H9 (cell line): ENCODE measurements at regions not wholly inside any gene's neighbourhood (a gene's known extent, or its start where the extent isn't known, plus 50 kb on each side); places are given as distances from the start of the nearest gene placed in this dataset.

Experiments
- DNase-seq: peaks from one replicate; pipeline ENCODE4 v3.0.0-alpha.2; 2017
- H2AFZ ChIP-seq: one replicate; pipeline ENCODE4 v1.6.1; 2013; ENCODE audit warnings: mild to moderate bottlenecking, low read length, control low read depth, moderate library complexity
- H2AK5ac ChIP-seq: 2 replicates; pipeline ENCODE4 v1.6.1; 2013; ENCODE audit warnings: low read length, control low read depth, mixed read lengths; ENCODE audit not compliant: insufficient read length
- H2BK120ac ChIP-seq: one replicate; pipeline ENCODE4 v1.6.1; 2013; ENCODE audit warnings: low read depth, mild to moderate bottlenecking, low read length, control low read depth, inconsistent platforms; ENCODE audit not compliant: poor library complexity, severe bottlenecking
- H2BK12ac ChIP-seq: 2 replicates; pipeline ENCODE4 v1.6.1; 2013; ENCODE audit warnings: low read length, control low read depth, mixed read lengths, low read depth; ENCODE audit not compliant: insufficient read length
- H2BK15ac ChIP-seq: 2 replicates; pipeline ENCODE4 v1.6.1; 2013; ENCODE audit warnings: low read depth, low read length, control low read depth
- H2BK20ac ChIP-seq: one replicate; pipeline ENCODE4 v1.6.1; 2013; ENCODE audit warnings: low read depth, mild to moderate bottlenecking, low read length, control low read depth, inconsistent platforms; ENCODE audit not compliant: poor library complexity, severe bottlenecking
- H2BK5ac ChIP-seq: 2 replicates; pipeline ENCODE4 v1.6.1; 2013; ENCODE audit warnings: low read length, control low read depth, mixed read lengths; ENCODE audit not compliant: insufficient read length
- H3K14ac ChIP-seq: 2 replicates; pipeline ENCODE4 v1.6.1; 2013; ENCODE audit warnings: low read length, control low read depth; ENCODE audit not compliant: insufficient read depth
- H3K18ac ChIP-seq: 2 replicates; pipeline ENCODE4 v1.6.1; 2013; ENCODE audit warnings: low read depth, mild to moderate bottlenecking, mixed read lengths, low read length, control low read depth; ENCODE audit not compliant: insufficient read length
- H3K23ac ChIP-seq: 2 replicates; pipeline ENCODE4 v1.6.1; 2013; ENCODE audit warnings: low read length, control low read depth, mixed read lengths, low read depth; ENCODE audit not compliant: insufficient read length
- H3K23me2 ChIP-seq: 2 replicates; pipeline ENCODE4 v1.6.1; 2013; ENCODE audit warnings: low read depth, mild to moderate bottlenecking, mixed read lengths, low read length, control low read depth; ENCODE audit not compliant: insufficient read length, poor library complexity, severe bottlenecking
- H3K27ac ChIP-seq: 2 replicates; pipeline ENCODE4 v1.5.1; 2013; ENCODE audit warnings: low read length, control low read depth, mixed read lengths, low read depth; ENCODE audit not compliant: insufficient read length
- H3K27me3 ChIP-seq: 2 replicates; pipeline ENCODE4 v1.6.1; 2013; ENCODE audit warnings: low read length, control low read depth, inconsistent platforms; ENCODE audit not compliant: insufficient read depth
- H3K4ac ChIP-seq: 2 replicates; pipeline ENCODE4 v1.6.1; 2013; ENCODE audit warnings: low read depth, mild to moderate bottlenecking, control low read depth, inconsistent platforms, low read length, moderate library complexity
- H3K4me1 ChIP-seq: 2 replicates; pipeline ENCODE4 v1.6.1; 2013; ENCODE audit warnings: low read length, control low read depth, inconsistent platforms; ENCODE audit not compliant: insufficient read depth
- H3K4me2 ChIP-seq: 2 replicates; pipeline ENCODE4 v1.6.1; 2013; ENCODE audit warnings: low read length, control low read depth, mixed read lengths; ENCODE audit not compliant: insufficient read length, insufficient read depth
- H3K56ac ChIP-seq: 2 replicates; pipeline ENCODE4 v1.6.1; 2013; ENCODE audit warnings: low read depth, mild to moderate bottlenecking, mixed read lengths, low read length, control low read depth; ENCODE audit not compliant: insufficient read length
- H3K79me1 ChIP-seq: 2 replicates; pipeline ENCODE4 v1.6.1; 2013; ENCODE audit warnings: low read depth, mild to moderate bottlenecking, moderate library complexity, low read length, control low read depth, inconsistent platforms; ENCODE audit not compliant: insufficient read depth, poor library complexity, severe bottlenecking
- H3K79me2 ChIP-seq: 2 replicates; pipeline ENCODE4 v1.6.1; 2013; ENCODE audit warnings: low read length, control low read depth, inconsistent platforms; ENCODE audit not compliant: insufficient read depth
- H3K9ac ChIP-seq: 2 replicates; pipeline ENCODE4 v1.6.1; 2013; ENCODE audit warnings: low read length, control low read depth, mixed read lengths; ENCODE audit not compliant: insufficient read length; ENCODE audit errors: extremely low read depth
- H3K9me3 ChIP-seq: one replicate; pipeline ENCODE4 v1.6.1; 2013; ENCODE audit warnings: low read depth, low read length, inconsistent platforms; ENCODE audit not compliant: control insufficient read depth
- H3T11ph ChIP-seq: one replicate; pipeline ENCODE4 v1.6.1; 2013; ENCODE audit warnings: mild to moderate bottlenecking, low read length, control low read depth, inconsistent platforms
- H4K20me1 ChIP-seq: one replicate; pipeline ENCODE4 v1.6.1; 2013; ENCODE audit not compliant: control insufficient read depth, insufficient read length, insufficient read depth
- H4K5ac ChIP-seq: 2 replicates; pipeline ENCODE4 v1.6.1; 2013; ENCODE audit warnings: low read depth, mild to moderate bottlenecking, mixed read lengths, low read length, control low read depth; ENCODE audit not compliant: insufficient read length
- H4K8ac ChIP-seq: replicated peaks from 2 replicates; pipeline ENCODE4 v1.6.1; 2013; ENCODE audit warnings: low read length, control low read depth, mixed read lengths, low read depth; ENCODE audit not compliant: insufficient read length
- H4K91ac ChIP-seq: 2 replicates; pipeline ENCODE4 v1.6.1; 2013; ENCODE audit warnings: low read depth, mild to moderate bottlenecking, moderate library complexity, mixed read lengths, low read length, control low read depth; ENCODE audit not compliant: insufficient read length
- H3K27ac Mint-ChIP-seq, 3 experiments: 2 replicates in 2 of 3; 3 replicates in 1 of 3; pipeline ENCODE4 v1.8.0; 2020 to 2021; ENCODE audit warnings: mixed read lengths in 3 of 3, mild to moderate bottlenecking in 1 of 3, moderate library complexity in 1 of 3
- H3K27me3 Mint-ChIP-seq: 2 replicates; pipeline ENCODE4 v1.8.0; 2021; ENCODE audit warnings: low read depth, mild to moderate bottlenecking, moderate library complexity, mixed read lengths
- H3K36me3 Mint-ChIP-seq, 3 experiments: 2 replicates in 2 of 3; 3 replicates in 1 of 3; pipeline ENCODE4 v1.8.0; 2020 to 2021; ENCODE audit warnings: low read depth in 3 of 3, mixed read lengths in 3 of 3; ENCODE audit not compliant: insufficient read depth in 1 of 3
- H3K4me1 Mint-ChIP-seq, 2 experiments: 2 replicates each; pipeline ENCODE4 v1.8.0; 2020; ENCODE audit warnings: mixed read lengths in 2 of 2
- H3K4me3 Mint-ChIP-seq, 2 experiments: 2 replicates in 1 of 2; 3 replicates in 1 of 2; pipeline ENCODE4 v1.8.0; 2020 to 2021; ENCODE audit warnings: mild to moderate bottlenecking in 2 of 2, mixed read lengths in 2 of 2, moderate library complexity in 1 of 2
- H3K9me3 Mint-ChIP-seq, 2 experiments: 2 replicates in 1 of 2; 3 replicates in 1 of 2; pipeline ENCODE4 v1.8.0; 2020; ENCODE audit warnings: mild to moderate bottlenecking in 2 of 2, mixed read lengths in 2 of 2, moderate library complexity in 1 of 2
- WGBS: extraction: QIAGEN DNeasy Blood & Tissue Kit; methylation state at CpG from one replicate; pipeline ENCODE4 v1.1.7; 2013; ENCODE audit warnings: missing lambda C conversion rate, low lambda C conversion rate, mixed read lengths; ENCODE audit not compliant: insufficient read length; ENCODE audit errors: extremely low coverage; 5-methylcytosine and 5-hydroxymethylcytosine counted together
- TF ChIP-seq, protein P1 (sequence below): fragments of 200-600 bp; sonication (generic); conservative IDR thresholded peaks from 3 replicates; pipeline ENCODE4 v1.8.0; 2021; ENCODE audit warnings: antibody characterized with exemption, mild to moderate bottlenecking

DNA sequence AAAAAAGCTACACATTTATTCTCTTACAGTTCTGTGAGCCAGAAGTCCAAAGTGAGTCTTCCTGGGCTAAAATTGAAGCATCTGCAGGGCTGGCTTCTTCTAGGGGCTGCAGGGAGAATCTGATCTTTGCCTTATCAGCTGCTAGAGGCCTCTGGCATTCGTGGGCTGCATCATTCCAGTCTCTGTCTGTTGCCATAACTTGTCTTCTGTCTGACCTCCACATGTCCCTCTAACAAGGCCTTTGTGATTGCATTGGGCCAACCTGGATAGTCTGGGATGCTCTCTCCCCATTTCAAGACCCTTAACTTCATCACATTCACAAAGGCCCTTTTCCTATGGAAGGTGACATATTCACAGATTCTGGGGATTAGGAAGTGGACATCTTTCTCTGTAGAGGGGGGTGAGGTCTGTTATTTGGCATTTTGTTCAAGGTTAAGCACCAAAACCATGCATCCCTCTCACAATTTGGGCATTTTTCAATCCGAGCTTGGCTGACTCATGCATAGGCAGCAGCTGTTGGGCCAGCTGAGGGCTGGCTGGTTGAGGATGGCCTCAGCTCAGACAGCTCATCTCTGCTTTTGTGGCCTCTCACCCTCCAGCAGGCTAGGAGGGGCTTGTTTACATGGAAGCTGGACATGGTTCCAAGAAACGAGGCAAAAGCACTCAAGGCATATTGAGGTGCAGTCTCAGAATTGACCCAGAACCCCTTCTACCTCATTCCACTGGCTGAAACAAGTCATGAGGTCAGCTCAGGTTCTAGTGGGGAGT lies 116.1 kb upstream of the NXT1 start:
- Histone ChIP-seq H3K9ac (no peak overlapping the region), H3K79me1 (no peaks in the 10 kb centered on the region), H4K8ac (no peak overlapping the region), H3K9me3 (no peaks in the 10 kb centered on the region), H4K91ac (no peak overlapping the region), H2BK15ac (no peak overlapping the region), H3K27ac (no peak overlapping the region), H2AFZ (no peak overlapping the region), H3K18ac (no peak overlapping the region), H2BK20ac (no peak overlapping the region), H3K79me2 (no peaks in the 10 kb centered on the region), H3K23ac (no peak overlapping the region), H3K4me1 (no peaks in the 10 kb centered on the region), H3T11ph (no peak overlapping the region), H2BK5ac (no peak overlapping the region), H3K4ac (no peak overlapping the region), H2BK12ac (no peak overlapping the region), H4K20me1 (no peaks in the 10 kb centered on the region), H3K23me2 (no peaks in the 10 kb centered on the region), H4K5ac (no peak overlapping the region), H3K56ac (no peak overlapping the region), H3K27me3 (no peaks in the 10 kb centered on the region; the same call in 1 of the 2 replicates), H2AK5ac (no peak overlapping the region), H3K14ac (no peak overlapping the region), H3K4me2 (no peak overlapping the region), H2BK120ac (no peak overlapping the region)
- H3K4me1 Mint-ChIP-seq = peaks cover 0 to 2% of the 10 kb centered on the region in 2 experiments; a peak in 1 of 4 replicates
- no peak overlapping the region for H3K27ac Mint-ChIP-seq
- H3K9me3 Mint-ChIP-seq = peaks cover 0 to 7% of the 10 kb centered on the region in 2 experiments; a peak in 3 of 5 replicates
- TF ChIP-seq, protein P1, sequence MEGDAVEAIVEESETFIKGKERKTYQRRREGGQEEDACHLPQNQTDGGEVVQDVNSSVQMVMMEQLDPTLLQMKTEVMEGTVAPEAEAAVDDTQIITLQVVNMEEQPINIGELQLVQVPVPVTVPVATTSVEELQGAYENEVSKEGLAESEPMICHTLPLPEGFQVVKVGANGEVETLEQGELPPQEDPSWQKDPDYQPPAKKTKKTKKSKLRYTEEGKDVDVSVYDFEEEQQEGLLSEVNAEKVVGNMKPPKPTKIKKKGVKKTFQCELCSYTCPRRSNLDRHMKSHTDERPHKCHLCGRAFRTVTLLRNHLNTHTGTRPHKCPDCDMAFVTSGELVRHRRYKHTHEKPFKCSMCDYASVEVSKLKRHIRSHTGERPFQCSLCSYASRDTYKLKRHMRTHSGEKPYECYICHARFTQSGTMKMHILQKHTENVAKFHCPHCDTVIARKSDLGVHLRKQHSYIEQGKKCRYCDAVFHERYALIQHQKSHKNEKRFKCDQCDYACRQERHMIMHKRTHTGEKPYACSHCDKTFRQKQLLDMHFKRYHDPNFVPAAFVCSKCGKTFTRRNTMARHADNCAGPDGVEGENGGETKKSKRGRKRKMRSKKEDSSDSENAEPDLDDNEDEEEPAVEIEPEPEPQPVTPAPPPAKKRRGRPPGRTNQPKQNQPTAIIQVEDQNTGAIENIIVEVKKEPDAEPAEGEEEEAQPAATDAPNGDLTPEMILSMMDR = no peak
- WGBS = no CpG with 5 or more reads among the region's 3 CpGs
- no peak for DNase-seq
- peaks cover 45% of the 10 kb centered on the region for H3K27me3 Mint-ChIP-seq
- H3K36me3 Mint-ChIP-seq = peaks cover 0 to 2% (median 0%) of the 10 kb centered on the region in 3 experiments; a peak in 3 of 7 replicates
- H3K4me3 Mint-ChIP-seq = no peak overlapping the region
